IMR-90 (cell line): ENCODE measurements at regions not wholly inside any gene's neighbourhood (a gene's known extent, or its start where the extent isn't known, plus 50 kb on each side); places are given as distances from the start of the nearest gene placed in this dataset.

ENCODE experiments used
- ATAC-seq: fragments of 200-7000 bp; cut with Tn5 transposase; 2 replicates; pipeline ENCODE4 v1.9.1; 2020; ENCODE audit warnings: low read depth, mild to moderate bottlenecking, moderate library complexity
- BruUV-seq: library from RNA; stranded (reverse); fragments of 400-500 nt; replicated peaks from 2 replicates; lab custom pipeline; 2021; lab: Mats Ljungman, UMichigan
- CTCF ChIA-PET: fragments of 300-600 bp; formaldehyde crosslinking; extraction: SDS; loops from one replicate; lab custom pipeline; 2021; ENCODE audit warnings: antibody characterized with exemption; lab: Yijun Ruan, JAX
- POLR2A ChIA-PET: fragments of 300-600 bp; sonication (Branson Sonifier 250); formaldehyde crosslinking; loops from one replicate; lab custom pipeline; 2022; ENCODE audit warnings: antibody characterized with exemption; ENCODE audit not compliant: unreplicated experiment; lab: Charles Lee
- DNase-seq: peaks from one replicate; pipeline ENCODE4 v3.0.0; 2013
- H2AFZ ChIP-seq: replicated peaks from 2 replicates; pipeline ENCODE3; 2013; ENCODE audit warnings: low read length, mild to moderate bottlenecking; ENCODE audit not compliant: poor library complexity
- H2AK5ac ChIP-seq: 2 replicates; pipeline ENCODE4 v1.6.1; 2013; ENCODE audit warnings: low read depth, low read length, inconsistent platforms
- H2AK9ac ChIP-seq: replicated peaks from 2 replicates; pipeline ENCODE3; 2013; ENCODE audit warnings: mild to moderate bottlenecking, low read depth, low read length, moderate library complexity; ENCODE audit not compliant: poor library complexity
- H2BK120ac ChIP-seq: 2 replicates; pipeline ENCODE4 v1.6.1; 2013; ENCODE audit warnings: low read depth, low read length, inconsistent platforms
- H2BK15ac ChIP-seq: 3 replicates; pipeline ENCODE4 v1.6.1; 2013; ENCODE audit warnings: low read depth, low read length, inconsistent platforms
- H2BK20ac ChIP-seq: 2 replicates; pipeline ENCODE4 v1.6.1; 2013; ENCODE audit warnings: low read depth, mild to moderate bottlenecking, inconsistent platforms, low read length, moderate library complexity
- H2BK5ac ChIP-seq: 2 replicates; pipeline ENCODE4 v1.6.1; 2013; ENCODE audit warnings: mild to moderate bottlenecking, low read depth, low read length, inconsistent platforms; ENCODE audit not compliant: poor library complexity, severe bottlenecking
- H3K14ac ChIP-seq: replicated peaks from 2 replicates; pipeline ENCODE4 v1.6.1; 2013; ENCODE audit warnings: low read depth, low read length, inconsistent platforms
- H3K18ac ChIP-seq: 2 replicates; pipeline ENCODE4 v1.6.1; 2013; ENCODE audit warnings: low read depth, low read length, control low read depth
- H3K23ac ChIP-seq: 2 replicates; pipeline ENCODE4 v1.6.1; 2013; ENCODE audit warnings: low read depth, low read length, inconsistent platforms
- H3K27ac ChIP-seq: 2 replicates; pipeline ENCODE4 v1.5.1; 2013; ENCODE audit warnings: mild to moderate bottlenecking, control low read depth, low read length; ENCODE audit not compliant: insufficient read depth
- H3K27me3 ChIP-seq: 2 replicates; pipeline ENCODE4 v1.6.1; 2013; ENCODE audit warnings: low read length; ENCODE audit not compliant: control insufficient read depth, insufficient read depth
- H3K36me3 ChIP-seq: 2 replicates; pipeline ENCODE4 v1.6.1; 2013; ENCODE audit warnings: low read length, mixed read lengths; ENCODE audit not compliant: control insufficient read depth, insufficient read depth
- H3K4ac ChIP-seq: 2 replicates; pipeline ENCODE4 v1.6.1; 2013; ENCODE audit warnings: low read depth, low read length, inconsistent platforms
- H3K4me1 ChIP-seq: 2 replicates; pipeline ENCODE4 v1.6.1; 2013; ENCODE audit warnings: low read length, mixed read lengths; ENCODE audit not compliant: control insufficient read depth, insufficient read depth
- H3K4me2 ChIP-seq: 2 replicates; pipeline ENCODE4 v1.6.1; 2013; ENCODE audit warnings: low read depth, mild to moderate bottlenecking, control low read depth, low read length, moderate library complexity
- H3K4me3 ChIP-seq: 2 replicates; pipeline ENCODE4 v1.5.1; 2013; ENCODE audit warnings: low read depth, mild to moderate bottlenecking, control low read depth, low read length, moderate library complexity; ENCODE audit not compliant: insufficient read depth
- H3K56ac ChIP-seq: 2 replicates; pipeline ENCODE4 v1.6.1; 2013; ENCODE audit warnings: low read length, inconsistent platforms; ENCODE audit not compliant: insufficient read depth; ENCODE audit errors: extremely low read depth
- H3K79me1 ChIP-seq, 2 experiments: 2 replicates each; pipeline ENCODE4 v1.6.1; 2013; ENCODE audit warnings: low read length in 2 of 2, inconsistent platforms in 1 of 2, low read depth in 1 of 2
- H3K9ac ChIP-seq: 2 replicates; pipeline ENCODE4 v1.6.1; 2013; ENCODE audit warnings: low read depth, low read length, control low read depth
- H3K9me1 ChIP-seq: 2 replicates; pipeline ENCODE4 v1.6.1; 2013; ENCODE audit warnings: low read length, inconsistent platforms; ENCODE audit not compliant: insufficient read depth
- H3K9me3 ChIP-seq: 2 replicates; pipeline ENCODE4 v1.6.1; 2013; ENCODE audit warnings: low read length; ENCODE audit not compliant: control insufficient read depth, insufficient read depth
- H4K20me1 ChIP-seq: 2 replicates; pipeline ENCODE4 v1.6.1; 2013; ENCODE audit warnings: low read length, inconsistent platforms; ENCODE audit not compliant: insufficient read depth
- H4K5ac ChIP-seq: 2 replicates; pipeline ENCODE4 v1.6.1; 2013; ENCODE audit warnings: mild to moderate bottlenecking, low read depth, low read length, control low read depth
- H4K8ac ChIP-seq, 2 experiments: 2 replicates each; pipeline ENCODE4 v1.6.1; 2013; ENCODE audit warnings: low read depth in 2 of 2, low read length in 2 of 2, control low read depth in 1 of 2, inconsistent platforms in 1 of 2
- H4K91ac ChIP-seq: 2 replicates; pipeline ENCODE4 v1.6.1; 2013; ENCODE audit warnings: low read depth, low read length, inconsistent platforms; ENCODE audit not compliant: insufficient read depth
- BHLHE40 ChIP-seq: fragments of 150-350 bp; IDR thresholded peaks from 2 replicates; pipeline ENCODE4 v1.6.1; 2016; ENCODE audit warnings: mild to moderate bottlenecking, low read depth, low read length
- CEBPB ChIP-seq: IDR thresholded peaks from 2 replicates; pipeline ENCODE4 v1.6.1; 2012; ENCODE audit warnings: low read depth, low read length, improper control_type of control experiment
- CHD1 ChIP-seq: IDR thresholded peaks from 2 replicates; pipeline ENCODE4 v1.6.1; 2012; ENCODE audit warnings: low read depth, low read length, improper control_type of control experiment
- CTCF ChIP-seq: conservative IDR thresholded peaks from 2 replicates; pipeline ENCODE4 v1.5.1; 2012; ENCODE audit warnings: mild to moderate bottlenecking, low read depth, low read length, improper control_type of control experiment
- ELK1 ChIP-seq: fragments of 150-350 bp; IDR thresholded peaks from 2 replicates; pipeline ENCODE4 v1.6.1; 2016; ENCODE audit warnings: low read depth, mild to moderate bottlenecking, low read length, moderate library complexity, borderline replicate concordance
- FOS ChIP-seq: fragments of 150-350 bp; IDR thresholded peaks from 2 replicates; pipeline ENCODE4 v1.6.1; 2016; ENCODE audit warnings: low read depth, low read length
- MAFK ChIP-seq: IDR thresholded peaks from 2 replicates; pipeline ENCODE4 v1.6.1; 2012; ENCODE audit warnings: low read depth, low read length, improper control_type of control experiment
- MAZ ChIP-seq: IDR thresholded peaks from 2 replicates; pipeline ENCODE4 v1.6.1; 2012; ENCODE audit warnings: low read depth, mild to moderate bottlenecking, low read length, improper control_type of control experiment, moderate library complexity, borderline replicate concordance
- MXI1 ChIP-seq: IDR thresholded peaks from 2 replicates; pipeline ENCODE4 v1.6.1; 2012; ENCODE audit warnings: low read depth, mild to moderate bottlenecking, low read length, moderate library complexity, borderline replicate concordance
- NFE2L2 ChIP-seq: fragments of 150-350 bp; IDR thresholded peaks from 2 replicates; pipeline ENCODE4 v1.6.1; 2016; ENCODE audit warnings: low read depth, mild to moderate bottlenecking, low read length
- POLR2A ChIP-seq: IDR thresholded peaks from 2 replicates; pipeline ENCODE4 v1.6.1; 2012; ENCODE audit warnings: mild to moderate bottlenecking, low read depth, low read length
- RAD21 ChIP-seq: IDR thresholded peaks from 2 replicates; pipeline ENCODE4 v1.6.1; 2012; ENCODE audit warnings: low read length, improper control_type of control experiment
- RCOR1 ChIP-seq: IDR thresholded peaks from 2 replicates; pipeline ENCODE4 v1.6.1; 2012; ENCODE audit warnings: mild to moderate bottlenecking, low read length, improper control_type of control experiment; ENCODE audit not compliant: insufficient replicate concordance
- RFX5 ChIP-seq: IDR thresholded peaks from 2 replicates; pipeline ENCODE4 v1.8.0; 2012; ENCODE audit warnings: low read depth, mild to moderate bottlenecking, low read length, moderate library complexity
- SMC3 ChIP-seq: fragments of 150-350 bp; IDR thresholded peaks from 2 replicates; pipeline ENCODE4 v1.6.1; 2016; ENCODE audit warnings: low read depth, mild to moderate bottlenecking, antibody characterized with exemption, low read length, moderate library complexity
- USF2 ChIP-seq: fragments of 150-350 bp; IDR thresholded peaks from 2 replicates; pipeline ENCODE4 v1.6.1; 2017; ENCODE audit warnings: mild to moderate bottlenecking, antibody characterized with exemption, low read length, low read depth
- WGBS, 2 experiments: methylation state at CpG; one replicate each; pipeline versions ENCODE4 v1.1.5 to v1.1.7; 2013; ENCODE audit warnings: missing lambda C conversion rate in 2 of 2; ENCODE audit not compliant: insufficient read length in 1 of 2; ENCODE audit errors: extremely low coverage in 2 of 2; 5-methylcytosine and 5-hydroxymethylcytosine counted together
- dilution Hi-C: fragments of 300-500 bp; cut with HindIII; formaldehyde crosslinking; loops from one replicate; pipeline ENCODE4 v1.14.3; 2018; ENCODE audit warnings: low sequenced_read_pairs; ENCODE audit not compliant: unreplicated experiment
- in situ Hi-C: fragments of 300-500 bp; cut with MboI; formaldehyde crosslinking; loops from 3 replicates; pipeline ENCODE4 v1.14.3; 2019; ENCODE audit warnings: low sequenced_read_pairs, inconsistent platforms, mixed read lengths
- intact Hi-C: fragments of 100-400 bp; cut with micrococcal nuclease; formaldehyde crosslinking; loops from 2 replicates; pipeline ENCODE4 v1.10.0; 2022

- ATAC-seq = no peak
- Histone ChIP-seq H3K79me1 (no peaks in the 10 kb centered on the region), H3K4me1 (no peaks in the 10 kb centered on the region), H2BK5ac (no peak overlapping the region), H3K4ac (no peak overlapping the region), H4K91ac (no peak overlapping the region), H3K9me3 (peaks cover 43% of the 10 kb centered on the region), H3K18ac (no peak overlapping the region), H3K9me1 (no peaks in the 10 kb centered on the region), H4K20me1 (no peaks in the 10 kb centered on the region), H3K23ac (no peak overlapping the region), H2BK20ac (no peak overlapping the region), H2BK15ac (no peak overlapping the region), H3K27me3 (no peaks in the 10 kb centered on the region), H4K8ac (no peak overlapping the region), H4K5ac (no peak overlapping the region), H3K4me2 (no peak overlapping the region), H3K27ac (no peak overlapping the region), H2AFZ (no peak overlapping the region), H2AK9ac (peak overlapping the region; percentile 16), H2BK120ac (no peak overlapping the region), H3K9ac (no peak overlapping the region), H2AK5ac (no peak overlapping the region), H3K36me3 (no peaks in the 10 kb centered on the region), H3K14ac (no peak overlapping the region), H3K56ac (no peak overlapping the region), H3K4me3 (no peak overlapping the region)
- in situ Hi-C loops (no loop called here), intact Hi-C loops (no loop called here), dilution Hi-C loops (no loop called here)
- WGBS, 2 experiments = 85% methylated on average over 26 of the region's 38 CpGs; no CpG with 5 or more reads in 1 of the 2 experiments
- TF ChIP-seq RCOR1 = no peak
- TF ChIP-seq ELK1 = no peak
- no peak for TF ChIP-seq MXI1
- TF ChIP-seq CEBPB = no peak
- no peak for TF ChIP-seq MAZ
- TF ChIP-seq RFX5 = no peak
- no peak for TF ChIP-seq RAD21
- no peak for TF ChIP-seq CTCF
- TF ChIP-seq CHD1 = no peak
- no peak for TF ChIP-seq SMC3
- TF ChIP-seq MAFK = no peak
- TF ChIP-seq POLR2A = no peak
- TF ChIP-seq USF2 = no peak
- TF ChIP-seq NFE2L2 = no peak
- no peak for TF ChIP-seq BHLHE40
- TF ChIP-seq FOS = no peak
- BruUV-seq = no TSS peak
- DNase-seq = no peak
- ChIA-PET CTCF (no interaction called here), POLR2A (no interaction called here)
Measured at GRCh38 chr6:169971081-169971861, 219.8 kb downstream of the ERMARD start.
